ENCODE measurements at regions not wholly inside any gene's neighbourhood (a gene's known extent, or its start where the extent isn't known, plus 50 kb on each side); places are given as distances from the start of the nearest gene placed in this dataset.

DNA sequence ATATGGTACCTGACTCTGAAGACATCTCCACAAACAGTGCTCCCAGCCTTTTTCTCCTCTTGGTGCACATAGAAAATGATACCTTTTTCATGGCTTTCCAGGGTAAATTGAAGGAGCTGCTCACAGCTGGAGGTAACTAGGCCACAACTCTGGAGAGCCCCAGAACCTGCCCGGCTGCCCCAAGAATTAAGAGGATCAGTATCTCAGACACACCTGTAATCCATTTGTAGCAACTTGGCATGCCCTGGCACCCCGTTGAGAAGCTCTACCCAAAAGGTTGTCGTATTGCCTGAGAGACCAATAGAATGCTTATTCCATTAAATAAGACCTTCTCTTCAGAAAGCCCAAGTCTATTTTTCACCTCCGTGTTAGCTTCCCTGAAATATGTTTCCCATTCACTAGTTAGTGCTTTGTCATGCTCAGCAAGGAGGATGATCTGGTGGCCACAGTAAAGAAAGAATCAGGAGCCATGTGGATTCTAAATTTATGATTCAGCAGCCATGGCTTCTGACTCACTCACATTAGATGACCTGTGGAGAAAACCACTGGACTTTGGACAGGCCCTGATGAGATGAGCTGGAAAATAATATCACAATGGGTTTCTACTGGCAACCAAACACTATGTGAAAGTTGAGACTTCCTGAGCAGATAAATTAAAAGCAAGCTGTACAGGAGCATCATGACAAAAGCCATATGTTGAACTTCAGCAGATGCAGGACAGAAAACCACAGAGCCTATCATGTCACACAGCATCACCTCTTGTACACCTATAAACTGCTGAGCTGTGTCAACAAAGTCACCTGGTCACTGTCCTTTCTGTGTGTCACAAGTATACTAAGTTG is 253.3 kb upstream of the OSR1 start:
- Histone ChIP-seq H3K4me1 (ENCODE audit: low read depth, poor library complexity, severe bottlenecking) (no peaks in the 10 kb centered on the region), H3K36me3 (ENCODE audit: insufficient read depth) (no peaks in the 10 kb centered on the region), H3K9ac (no peak overlapping the region), H3K79me2 (ENCODE audit: insufficient read depth, low read depth) (no peaks in the 10 kb centered on the region), H3K27ac (no peak overlapping the region), H3K27me3 (ENCODE audit: insufficient read depth, low read depth) (no peaks in the 10 kb centered on the region), H2AFZ (ENCODE audit: low read depth) (no peak overlapping the region), H4K20me1 (ENCODE audit: insufficient read depth) (no peaks in the 10 kb centered on the region), H3K4me3 (IDR thresholded peaks at IDR 0.05; ENCODE audit: insufficient read depth, low read depth, low read length) (no peak overlapping the region), H3K4me2 (no peak overlapping the region)
- TF ChIP-seq CTCF (conservative IDR thresholded peaks at IDR 0.05; ENCODE audit: low read depth, low read length): no peak

DNA sequence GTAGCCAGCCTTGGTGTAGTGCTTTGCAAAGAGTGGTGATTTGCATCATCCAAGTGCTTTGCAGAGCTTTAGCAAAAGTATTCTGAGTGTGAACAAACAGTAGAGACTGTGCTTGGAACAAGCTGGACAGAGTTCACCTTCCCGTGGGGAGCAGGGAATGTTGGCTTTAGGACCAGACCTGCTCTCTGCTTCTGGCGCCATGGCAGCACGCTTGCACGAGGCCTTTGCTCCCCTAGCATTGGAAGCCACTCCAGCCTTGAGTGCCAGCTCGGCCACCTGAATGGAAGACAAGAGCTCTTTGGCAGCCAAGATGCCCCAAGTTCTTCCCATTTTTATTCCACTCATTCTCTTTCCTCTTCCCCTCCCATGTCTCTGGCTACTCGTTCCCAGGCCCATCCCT is 250.8 kb upstream of the OSR1 start:
- Histone ChIP-seq H3K9ac (no peak overlapping the region), H4K20me1 (ENCODE audit: insufficient read depth) (no peaks in the 10 kb centered on the region), H3K27me3 (ENCODE audit: insufficient read depth, low read depth) (no peaks in the 10 kb centered on the region), H3K36me3 (ENCODE audit: insufficient read depth) (no peaks in the 10 kb centered on the region), H3K4me3 (IDR thresholded peaks at IDR 0.05; ENCODE audit: insufficient read depth, low read depth, low read length) (no peak overlapping the region), H3K27ac (no peak overlapping the region), H3K4me2 (no peak overlapping the region), H3K4me1 (ENCODE audit: low read depth, poor library complexity, severe bottlenecking) (no peaks in the 10 kb centered on the region), H2AFZ (ENCODE audit: low read depth) (no peak overlapping the region), H3K79me2 (ENCODE audit: insufficient read depth, low read depth) (no peaks in the 10 kb centered on the region)
- TF ChIP-seq CTCF (conservative IDR thresholded peaks at IDR 0.05; ENCODE audit: low read depth, low read length): no peak

- no peaks in the 10 kb centered on the region for H3K4me1 ChIP-seq (ENCODE audit: low read depth, poor library complexity, severe bottlenecking)
- no peaks in the 10 kb centered on the region for H3K27me3 ChIP-seq (ENCODE audit: insufficient read depth, low read depth)
- H3K4me3 ChIP-seq (IDR thresholded peaks at IDR 0.05; ENCODE audit: insufficient read depth, low read depth, low read length): no peak overlapping the region
- no peaks in the 10 kb centered on the region for H3K36me3 ChIP-seq (ENCODE audit: insufficient read depth)
- no peak overlapping the region for H3K9ac ChIP-seq
- no peak for TF ChIP-seq CTCF (conservative IDR thresholded peaks at IDR 0.05; ENCODE audit: low read depth, low read length)
- H3K4me2 ChIP-seq: no peak overlapping the region
- H3K79me2 ChIP-seq (ENCODE audit: insufficient read depth, low read depth): no peaks in the 10 kb centered on the region
- H2AFZ ChIP-seq (ENCODE audit: low read depth): no peak overlapping the region
- H4K20me1 ChIP-seq (ENCODE audit: insufficient read depth): no peaks in the 10 kb centered on the region
- H3K27ac ChIP-seq: no peak overlapping the region
Observed at GRCh38 chr2:19607931-19608771, 249.7 kb upstream of the OSR1 start.

DNA sequence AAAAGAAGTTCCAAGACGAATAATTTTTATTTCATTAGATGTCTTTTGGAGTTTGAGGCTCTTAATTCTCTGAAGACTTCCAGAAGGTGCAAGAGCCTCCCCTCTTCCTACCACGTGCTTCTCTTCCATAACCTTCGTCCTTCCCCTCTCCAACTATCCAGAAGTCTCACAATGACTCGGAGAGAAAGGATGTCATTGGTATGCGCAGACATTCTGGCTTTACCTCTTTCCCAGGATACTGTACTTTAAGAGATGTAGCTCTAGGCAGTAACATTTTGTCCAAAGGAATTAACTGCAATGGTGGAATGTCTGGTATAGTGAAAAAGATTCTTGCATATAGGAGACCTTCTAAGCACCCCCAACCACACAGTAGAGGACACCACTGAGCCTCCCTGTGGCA is 249.0 kb upstream of the OSR1 start:
- H3K9ac ChIP-seq: no peak overlapping the region
- H2AFZ ChIP-seq (ENCODE audit: low read depth): no peak overlapping the region
- no peaks in the 10 kb centered on the region for H3K27me3 ChIP-seq (ENCODE audit: insufficient read depth, low read depth)
- no peaks in the 10 kb centered on the region for H3K36me3 ChIP-seq (ENCODE audit: insufficient read depth)
- H3K79me2 ChIP-seq (ENCODE audit: insufficient read depth, low read depth): no peaks in the 10 kb centered on the region
- TF ChIP-seq CTCF (conservative IDR thresholded peaks at IDR 0.05; ENCODE audit: low read depth, low read length): no peak
- no peak overlapping the region for H3K4me2 ChIP-seq
- H3K4me3 ChIP-seq (IDR thresholded peaks at IDR 0.05; ENCODE audit: insufficient read depth, low read depth, low read length): no peak overlapping the region
- no peaks in the 10 kb centered on the region for H3K4me1 ChIP-seq (ENCODE audit: low read depth, poor library complexity, severe bottlenecking)
- no peak overlapping the region for H3K27ac ChIP-seq
- H4K20me1 ChIP-seq (ENCODE audit: insufficient read depth): no peaks in the 10 kb centered on the region

Data from KMS-11 (cell line).